NB4 (cell line): ENCODE measurements at regions not wholly inside any gene's neighbourhood (a gene's known extent, or its start where the extent isn't known, plus 50 kb on each side); places are given as distances from the start of the nearest gene placed in this dataset.

Experiments
- DNase-seq: peaks from one replicate; pipeline ENCODE4 v3.0.0; 2010; ENCODE audit warnings: low read depth
- H3K4me3 ChIP-seq: one replicate; pipeline ENCODE4 v1.5.1; 2011; ENCODE audit warnings: mild to moderate bottlenecking, low read depth, low read length, moderate library complexity
- CTCF ChIP-seq: IDR thresholded peaks from one replicate; pipeline ENCODE4 v1.5.1; 2012; ENCODE audit warnings: low read depth, low read length
- MAX ChIP-seq: IDR thresholded peaks from 2 replicates; pipeline ENCODE4 v1.6.1; 2011; ENCODE audit warnings: low read depth, low read length
- MYC ChIP-seq: IDR thresholded peaks from 2 replicates; pipeline ENCODE4 v1.6.1; 2011; ENCODE audit warnings: low read depth, low read length
- POLR2A ChIP-seq: IDR thresholded peaks from 2 replicates; pipeline ENCODE4 v1.6.1; 2011; ENCODE audit warnings: mild to moderate bottlenecking; ENCODE audit not compliant: insufficient read length; ENCODE audit errors: extremely low read depth

- no peak overlapping the region for H3K4me3 ChIP-seq
- DNase-seq, result no peak
- no peak for TF ChIP-seq MYC
- no peak for TF ChIP-seq POLR2A
- no peak for TF ChIP-seq MAX
- TF ChIP-seq CTCF, result no peak
Observed at GRCh38 chr5:110167384-110167783, 477.7 kb downstream of the MAN2A1 start.

GRCh38 chr5:110169461-110169860 lies 479.7 kb downstream of the MAN2A1 start:
- no peak for DNase-seq

GRCh38 chr5:110177729-110178128 lies 488.0 kb downstream of the MAN2A1 start:
- TF ChIP-seq CTCF (no peak), MAX (no peak)
- DNase-seq, result no peak
- H3K4me3 ChIP-seq, result no peak overlapping the region

More at GRCh38 chr5:110169461-110169860, 479.7 kb downstream of the MAN2A1 start:
- H3K4me3 ChIP-seq, result no peak overlapping the region
- TF ChIP-seq POLR2A (no peak), MAX (no peak), MYC (no peak), CTCF (no peak)

- H3K4me3 ChIP-seq, result no peak overlapping the region
- no peak for TF ChIP-seq POLR2A
- TF ChIP-seq MAX, result no peak
- TF ChIP-seq CTCF, result no peak
- no peak for TF ChIP-seq MYC
- no peak for DNase-seq
Observed at GRCh38 chr5:110179321-110179720, 489.6 kb downstream of the MAN2A1 start.

GRCh38 chr5:110194191-110194590 lies 504.5 kb downstream of the MAN2A1 start:
- no peak overlapping the region for H3K4me3 ChIP-seq
- TF ChIP-seq CTCF (no peak), MYC (no peak), MAX (no peak), POLR2A (no peak)
- no peak for DNase-seq

- no peak overlapping the region for H3K4me3 ChIP-seq
- TF ChIP-seq CTCF (no peak), POLR2A (no peak), MAX (no peak), MYC (no peak)
- no peak for DNase-seq
Observed at GRCh38 chr5:110195288-110195687, 505.6 kb downstream of the MAN2A1 start.
